ENCODE measurements at regions not wholly inside any gene's neighbourhood (a gene's known extent, or its start where the extent isn't known, plus 50 kb on each side); places are given as distances from the start of the nearest gene placed in this dataset.

GRCh38 chr10:4503076-4503475 is 322.9 kb upstream of the AKR1E2 start:
- TF ChIP-seq POLR2AphosphoS5 (IDR thresholded peaks at IDR 0.05) (no peak), CTCF (IDR thresholded peaks at IDR 0.05) (no peak), POLR2A (IDR thresholded peaks at IDR 0.05) (no peak)
